Ascending aorta (tissue), 2 donors: ENCODE measurements at regions not wholly inside any gene's neighbourhood (a gene's known extent, or its start where the extent isn't known, plus 50 kb on each side); places are given as distances from the start of the nearest gene placed in this dataset.

ENCODE experiments used
- DNase-seq, 2 donors: peaks; one replicate each; pipeline ENCODE4 v3.0.0-alpha.2; 2019; ENCODE audit warnings: low spot score in 2 of 2
- H3K27ac ChIP-seq, 2 donors: fragments of 200-600 bp; sonication (generic); one replicate each; pipeline ENCODE4 v1.5.1; 2016 to 2017; ENCODE audit warnings: mild to moderate bottlenecking in 1 of 2
- H3K27me3 ChIP-seq: fragments of 200-600 bp; sonication (generic); one replicate; pipeline ENCODE4 v1.5.1; 2017
- H3K36me3 ChIP-seq, 2 donors: fragments of 200-600 bp; sonication (generic); one replicate each; pipeline ENCODE4 v1.5.1; 2016
- H3K4me1 ChIP-seq, 2 donors: fragments of 200-600 bp; sonication (generic); one replicate each; pipeline ENCODE4 v1.5.1; 2016 to 2017; ENCODE audit warnings: mild to moderate bottlenecking in 1 of 2
- H3K4me3 ChIP-seq, 2 donors: fragments of 200-600 bp; sonication (generic); one replicate each; pipeline ENCODE4 v1.5.1; 2016 to 2017; ENCODE audit warnings: mild to moderate bottlenecking in 1 of 2
- H3K9me3 ChIP-seq, 2 donors: fragments of 200-600 bp; sonication (generic); one replicate each; pipeline ENCODE4 v1.5.1; 2016
- intact Hi-C: fragments of 100-400 bp; cut with DNase I; formaldehyde crosslinking; loops from one replicate; pipeline ENCODE4 v1.15.1; 2023
- TF ChIP-seq, protein P1 (sequence below), 3 experiments: fragments of 200-600 bp in 2 of 3; fragments of 450-650 bp in 1 of 3; sonication (generic) in 2 of 3; IDR thresholded peaks; one replicate each; pipeline ENCODE4 v1.5.1; 2016 to 2019; ENCODE audit warnings: antibody characterized with exemption in 3 of 3, mild to moderate bottlenecking in 1 of 3, moderate library complexity in 1 of 3

DNA sequence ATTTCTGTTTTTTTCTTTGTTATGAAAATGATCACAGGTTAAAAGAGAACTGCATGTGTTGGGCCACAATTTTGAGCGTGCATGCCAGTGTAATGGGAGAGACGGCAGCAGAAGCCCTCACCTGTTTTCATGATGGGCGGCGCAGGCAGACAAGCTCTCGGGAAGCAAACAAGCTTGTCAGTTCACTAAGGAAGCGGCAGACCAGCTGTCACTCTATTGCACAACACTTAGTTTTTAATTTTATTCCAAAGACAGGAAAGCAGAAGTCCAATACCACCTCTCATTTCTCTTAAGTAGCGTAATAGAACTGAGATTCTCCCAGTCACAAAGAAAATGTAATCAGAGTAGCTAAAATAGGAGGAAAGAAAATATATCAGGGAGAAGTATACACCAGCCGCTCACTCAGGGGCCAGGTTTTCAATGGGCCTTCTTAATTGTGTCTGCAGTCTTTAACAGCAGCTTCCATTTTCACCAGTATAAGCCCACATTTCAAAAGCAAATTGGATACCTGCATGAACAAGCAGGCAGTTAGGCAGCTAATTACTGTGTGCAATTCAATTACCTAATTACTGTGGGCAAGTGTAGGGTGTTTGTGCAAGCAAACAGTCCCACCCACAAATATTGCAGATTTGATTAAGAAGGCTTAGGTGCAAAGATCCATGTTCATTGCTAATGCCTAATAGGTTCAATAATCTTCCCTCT, 711.4 kb downstream of the DIAPH3 start:
- Histone ChIP-seq H3K27me3 (no peaks in the 10 kb centered on the region), H3K27ac (no peak overlapping the region), H3K4me1 (no peaks in the 10 kb centered on the region), H3K9me3 (no peaks in the 10 kb centered on the region), H3K36me3 (no peaks in the 10 kb centered on the region), H3K4me3 (no peak overlapping the region)
- no peak for DNase-seq
- intact Hi-C loops = no loop called here
- TF ChIP-seq, protein P1, sequence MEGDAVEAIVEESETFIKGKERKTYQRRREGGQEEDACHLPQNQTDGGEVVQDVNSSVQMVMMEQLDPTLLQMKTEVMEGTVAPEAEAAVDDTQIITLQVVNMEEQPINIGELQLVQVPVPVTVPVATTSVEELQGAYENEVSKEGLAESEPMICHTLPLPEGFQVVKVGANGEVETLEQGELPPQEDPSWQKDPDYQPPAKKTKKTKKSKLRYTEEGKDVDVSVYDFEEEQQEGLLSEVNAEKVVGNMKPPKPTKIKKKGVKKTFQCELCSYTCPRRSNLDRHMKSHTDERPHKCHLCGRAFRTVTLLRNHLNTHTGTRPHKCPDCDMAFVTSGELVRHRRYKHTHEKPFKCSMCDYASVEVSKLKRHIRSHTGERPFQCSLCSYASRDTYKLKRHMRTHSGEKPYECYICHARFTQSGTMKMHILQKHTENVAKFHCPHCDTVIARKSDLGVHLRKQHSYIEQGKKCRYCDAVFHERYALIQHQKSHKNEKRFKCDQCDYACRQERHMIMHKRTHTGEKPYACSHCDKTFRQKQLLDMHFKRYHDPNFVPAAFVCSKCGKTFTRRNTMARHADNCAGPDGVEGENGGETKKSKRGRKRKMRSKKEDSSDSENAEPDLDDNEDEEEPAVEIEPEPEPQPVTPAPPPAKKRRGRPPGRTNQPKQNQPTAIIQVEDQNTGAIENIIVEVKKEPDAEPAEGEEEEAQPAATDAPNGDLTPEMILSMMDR (IDR thresholded peaks at IDR 0.05) = no peak

DNA sequence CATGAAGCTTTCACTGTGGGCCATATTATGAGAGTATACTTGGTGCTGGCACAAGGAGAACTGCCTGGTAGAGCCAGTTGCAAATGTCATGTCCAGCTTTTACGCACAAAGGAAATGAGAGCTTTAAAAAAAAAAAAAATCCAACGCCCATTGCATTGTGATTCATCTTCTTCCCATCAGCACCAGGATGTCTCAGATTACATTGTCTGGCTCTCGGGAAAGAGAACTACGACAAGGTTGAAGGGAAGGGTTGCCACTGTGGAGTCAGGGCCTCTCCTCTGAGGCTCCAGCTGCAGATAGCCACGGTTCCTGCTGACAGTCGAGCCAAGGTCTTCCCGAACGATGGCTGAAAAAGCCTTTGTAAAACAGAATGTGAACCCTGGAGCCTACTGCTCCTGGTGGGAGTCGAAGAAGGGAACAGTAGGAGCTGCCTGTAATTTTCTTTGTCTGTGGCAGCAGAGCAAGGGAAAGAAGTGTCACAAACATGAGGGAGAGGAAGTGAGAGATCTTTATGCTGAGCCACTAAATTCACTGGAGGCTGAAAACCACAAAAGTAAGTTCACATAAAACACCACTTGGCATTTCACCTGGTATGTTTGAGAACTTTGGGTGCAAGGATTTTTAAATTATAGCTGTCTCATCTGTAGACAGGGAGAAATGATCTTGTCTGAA, 704.7 kb downstream of the DIAPH3 start:
- DNase-seq = no peak
- intact Hi-C loops = no loop called here
- Histone ChIP-seq H3K27me3 (no peaks in the 10 kb centered on the region), H3K27ac (no peak overlapping the region), H3K36me3 (no peaks in the 10 kb centered on the region), H3K9me3 (no peaks in the 10 kb centered on the region), H3K4me3 (no peak overlapping the region), H3K4me1 (no peaks in the 10 kb centered on the region)
- TF ChIP-seq, protein P1 (IDR thresholded peaks at IDR 0.05) = no peak

DNA sequence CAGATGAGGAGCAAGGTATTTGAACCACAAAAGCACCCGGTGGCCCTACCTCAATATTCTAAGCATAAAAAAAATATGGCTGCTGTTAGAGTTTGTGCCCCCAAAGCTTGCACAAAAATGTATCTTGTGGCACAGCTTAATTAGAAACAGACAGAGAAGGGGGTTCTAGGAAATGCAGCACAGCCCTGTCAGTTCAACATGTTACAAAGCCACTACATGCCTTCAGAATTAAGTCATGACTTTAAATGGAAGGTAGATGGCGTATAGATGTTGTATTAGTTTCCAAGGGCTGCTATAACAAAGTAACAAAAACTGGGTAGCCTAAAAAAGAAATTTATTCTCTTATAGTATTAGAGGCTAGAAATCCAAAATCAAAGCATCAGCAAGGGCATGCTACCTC, 703.8 kb downstream of the DIAPH3 start:
- no peak overlapping the region for H3K4me3 ChIP-seq
- H3K36me3 ChIP-seq = no peaks in the 10 kb centered on the region
- TF ChIP-seq, protein P1 (IDR thresholded peaks at IDR 0.05) = no peak
- intact Hi-C loops = no loop called here
- H3K27ac ChIP-seq = no peak overlapping the region
- DNase-seq = no peak
- no peaks in the 10 kb centered on the region for H3K4me1 ChIP-seq
- H3K27me3 ChIP-seq = no peaks in the 10 kb centered on the region
- H3K9me3 ChIP-seq = no peaks in the 10 kb centered on the region

DNA sequence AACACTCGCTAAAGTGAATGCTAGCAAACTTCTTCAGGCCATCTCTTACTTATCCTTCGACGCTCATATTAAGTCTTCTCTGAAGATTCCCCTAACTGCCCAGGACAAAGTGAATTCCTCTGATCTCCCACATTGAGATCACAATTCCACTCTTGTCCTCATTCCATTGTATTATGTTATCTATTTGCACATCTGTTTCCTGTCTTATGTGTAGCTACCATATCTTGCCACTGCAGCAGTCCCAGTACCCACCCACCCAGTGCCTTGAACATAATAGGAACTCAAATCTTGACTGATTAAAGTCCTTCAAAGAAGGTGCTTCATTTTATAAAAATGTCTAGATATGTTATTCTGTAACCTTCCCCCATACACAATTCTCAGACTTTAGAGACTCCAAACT, 702.3 kb downstream of the DIAPH3 start:
- no peak overlapping the region for H3K4me3 ChIP-seq
- intact Hi-C loops = no loop called here
- no peak overlapping the region for H3K27ac ChIP-seq
- no peak for DNase-seq
- no peaks in the 10 kb centered on the region for H3K4me1 ChIP-seq
- H3K9me3 ChIP-seq = no peaks in the 10 kb centered on the region
- H3K27me3 ChIP-seq = no peaks in the 10 kb centered on the region
- H3K36me3 ChIP-seq = no peaks in the 10 kb centered on the region
- TF ChIP-seq, protein P1 (IDR thresholded peaks at IDR 0.05) = no peak

DNA sequence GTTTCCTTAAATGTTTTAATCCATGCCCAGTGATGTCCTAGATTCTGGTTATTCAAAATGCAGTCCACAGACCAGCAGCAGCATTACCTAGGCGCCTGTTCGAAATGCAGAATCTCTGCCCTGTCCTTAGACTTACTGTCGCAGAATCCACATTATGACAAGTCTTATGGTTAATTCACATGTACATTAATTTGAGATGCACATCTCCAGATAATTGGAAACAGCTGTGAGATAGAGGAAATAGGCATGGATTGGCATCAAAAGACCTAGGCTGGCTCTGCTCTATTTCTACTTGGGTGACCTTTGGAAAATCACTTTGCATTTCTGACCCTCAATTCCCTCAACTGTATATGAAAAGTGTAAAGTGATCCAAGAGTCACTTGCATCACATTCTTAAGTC, 700.7 kb downstream of the DIAPH3 start:
- Histone ChIP-seq H3K27me3 (no peaks in the 10 kb centered on the region), H3K4me3 (no peak overlapping the region), H3K27ac (no peak overlapping the region), H3K9me3 (no peaks in the 10 kb centered on the region), H3K4me1 (no peaks in the 10 kb centered on the region), H3K36me3 (no peaks in the 10 kb centered on the region)
- TF ChIP-seq, protein P1 (IDR thresholded peaks at IDR 0.05) = no peak
- intact Hi-C loops = no loop called here
- DNase-seq = no peak
